Mucosa of descending colon (tissue), 3 donors: ENCODE measurements at regions not wholly inside any gene's neighbourhood (a gene's known extent, or its start where the extent isn't known, plus 50 kb on each side); places are given as distances from the start of the nearest gene placed in this dataset.
"Not testable (repeated sequence)": the region's sequence is repeated elsewhere in the genome, so short reads cannot be mapped to it uniquely, and the experiment has no call there.

ENCODE experiments used
- ATAC-seq: fragments of 200-7000 bp; cut with Tn5 transposase; one replicate; pipeline ENCODE4 v1.9.1; 2020; ENCODE audit warnings: mild to moderate bottlenecking, moderate library complexity
- DNase-seq, 3 donors: peaks; one replicate each; pipeline ENCODE4 v3.0.0-alpha.2; 2020
- H3K36me3 ChIP-seq: fragments of 200-600 bp; one replicate; pipeline ENCODE4 v1.8.0; 2021; ENCODE audit warnings: low read depth, mild to moderate bottlenecking
- H3K4me1 ChIP-seq: fragments of 200-600 bp; one replicate; pipeline ENCODE4 v1.8.0; 2021; ENCODE audit warnings: low read depth, mild to moderate bottlenecking
- H3K4me3 ChIP-seq: fragments of 200-600 bp; one replicate; pipeline ENCODE4 v1.8.0; 2021; ENCODE audit warnings: mild to moderate bottlenecking
- H3K9me3 ChIP-seq: fragments of 200-600 bp; one replicate; pipeline ENCODE4 v1.8.0; 2021; ENCODE audit warnings: mild to moderate bottlenecking
- intact Hi-C, 2 donors: fragments of 100-400 bp; cut with DNase I in 1 of 2; cut with micrococcal nuclease in 1 of 2; formaldehyde crosslinking; loops; one replicate each; pipeline versions ENCODE4 v1.11.0 to v1.11.1; 2022; cut with DNase I, micrococcal nuclease
- TF ChIP-seq, protein P1 (sequence below): fragments of 200-600 bp; IDR thresholded peaks from one replicate; pipeline ENCODE4 v1.8.0; 2022; ENCODE audit warnings: antibody characterized with exemption, mild to moderate bottlenecking
- donor health status: DM: no; HTN: no; CAD: no; lungs with moderate emphysema.
- donor health status: DM: no; HTN: no; CAD: no.
- donor health status: DM: no; HTN: yes; CAD: no.

- Histone ChIP-seq H3K9me3 (no peaks in the 10 kb centered on the region), H3K4me1 (no peaks in the 10 kb centered on the region), H3K4me3 (no peak overlapping the region), H3K36me3 (no peaks in the 10 kb centered on the region)
- intact Hi-C loops: no loop called here
- no peak for DNase-seq
- TF ChIP-seq, protein P1, sequence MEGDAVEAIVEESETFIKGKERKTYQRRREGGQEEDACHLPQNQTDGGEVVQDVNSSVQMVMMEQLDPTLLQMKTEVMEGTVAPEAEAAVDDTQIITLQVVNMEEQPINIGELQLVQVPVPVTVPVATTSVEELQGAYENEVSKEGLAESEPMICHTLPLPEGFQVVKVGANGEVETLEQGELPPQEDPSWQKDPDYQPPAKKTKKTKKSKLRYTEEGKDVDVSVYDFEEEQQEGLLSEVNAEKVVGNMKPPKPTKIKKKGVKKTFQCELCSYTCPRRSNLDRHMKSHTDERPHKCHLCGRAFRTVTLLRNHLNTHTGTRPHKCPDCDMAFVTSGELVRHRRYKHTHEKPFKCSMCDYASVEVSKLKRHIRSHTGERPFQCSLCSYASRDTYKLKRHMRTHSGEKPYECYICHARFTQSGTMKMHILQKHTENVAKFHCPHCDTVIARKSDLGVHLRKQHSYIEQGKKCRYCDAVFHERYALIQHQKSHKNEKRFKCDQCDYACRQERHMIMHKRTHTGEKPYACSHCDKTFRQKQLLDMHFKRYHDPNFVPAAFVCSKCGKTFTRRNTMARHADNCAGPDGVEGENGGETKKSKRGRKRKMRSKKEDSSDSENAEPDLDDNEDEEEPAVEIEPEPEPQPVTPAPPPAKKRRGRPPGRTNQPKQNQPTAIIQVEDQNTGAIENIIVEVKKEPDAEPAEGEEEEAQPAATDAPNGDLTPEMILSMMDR: no peak
- no peak for ATAC-seq
Observed at GRCh38 chr15:36029606-36030210, 483.7 kb upstream of the DPH6 start.

GRCh38 chr15:36039996-36040572, 494.1 kb upstream of the DPH6 start:
- Histone ChIP-seq H3K4me3 (no peak overlapping the region), H3K4me1 (no peaks in the 10 kb centered on the region), H3K36me3 (no peaks in the 10 kb centered on the region), H3K9me3 (no peaks in the 10 kb centered on the region)
- intact Hi-C loops: no loop called here
- DNase-seq (no peak), ATAC-seq (no peak)
- TF ChIP-seq, protein P1: no peak

DNA sequence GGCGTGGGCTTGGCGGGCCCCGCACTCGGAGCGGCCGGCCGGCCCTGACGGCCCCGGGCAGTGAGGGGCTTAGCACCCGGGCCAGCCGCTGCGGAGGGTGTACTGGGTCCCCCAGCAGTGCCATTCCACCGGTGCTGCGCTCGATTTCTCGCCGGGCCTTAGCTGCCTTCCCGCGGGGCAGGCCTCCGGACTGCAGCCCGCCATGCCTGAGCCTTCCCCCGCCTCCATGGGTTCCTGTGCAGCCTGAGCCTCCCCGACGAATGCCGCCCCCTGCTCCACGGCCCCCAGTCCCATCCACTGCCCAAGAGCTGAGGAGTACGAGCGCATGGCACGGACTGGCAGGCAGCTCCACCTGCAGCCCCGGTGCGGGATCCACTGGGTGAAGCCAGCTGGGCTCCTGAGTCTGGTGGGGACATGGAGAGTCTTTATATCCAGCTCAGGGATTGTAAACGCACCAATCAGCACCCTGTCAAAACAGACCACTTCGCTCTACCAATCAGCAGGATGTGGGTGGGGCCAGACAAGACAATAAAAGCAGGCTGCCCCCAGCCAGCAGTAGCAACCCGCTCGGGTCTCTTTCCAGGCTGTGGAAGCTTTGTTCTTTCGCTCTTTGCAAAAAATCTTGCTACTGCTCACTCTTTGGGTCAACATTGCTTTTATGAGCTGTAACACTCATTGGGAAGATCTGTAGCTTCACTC, 501.2 kb upstream of the DPH6 start:
- H3K4me1 ChIP-seq, H3K9me3 ChIP-seq, H3K36me3 ChIP-seq, ATAC-seq, intact Hi-C loops, H3K4me3 ChIP-seq: not testable (repeated sequence)
- DNase-seq: peak in 1 of 3 donors; percentile 31

- no peak for ATAC-seq
- Histone ChIP-seq H3K4me3 (no peak overlapping the region), H3K4me1 (no peaks in the 10 kb centered on the region), H3K9me3 (no peaks in the 10 kb centered on the region), H3K36me3 (no peaks in the 10 kb centered on the region)
- no peak for DNase-seq
- TF ChIP-seq, protein P1: no peak
- intact Hi-C loops: no loop called here
Observed at GRCh38 chr15:36050899-36051298, 504.9 kb upstream of the DPH6 start.

DNA sequence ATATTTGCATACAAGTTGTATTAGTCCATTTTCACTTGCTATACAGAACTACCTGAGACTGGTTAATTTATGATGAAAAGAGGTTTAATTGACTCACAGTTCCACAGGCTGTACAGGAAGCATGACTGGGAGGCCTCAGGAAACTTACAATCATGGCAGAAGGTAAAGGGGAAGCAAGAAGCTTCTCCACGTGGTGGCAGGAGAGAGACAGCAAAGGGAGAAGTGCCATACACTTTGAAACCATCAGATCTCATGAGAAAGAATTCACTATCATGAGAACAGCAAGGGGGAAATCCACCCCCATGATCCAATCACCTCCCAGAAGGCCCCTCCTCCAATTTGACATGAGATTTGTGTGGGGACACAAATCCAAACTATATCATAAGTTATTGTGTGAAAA, 506.7 kb upstream of the DPH6 start:
- H3K4me3 ChIP-seq, H3K4me1 ChIP-seq, ATAC-seq, intact Hi-C loops, H3K36me3 ChIP-seq, H3K9me3 ChIP-seq: not testable (repeated sequence)
- DNase-seq: peak in 1 of 3 donors; percentile 15

DNA sequence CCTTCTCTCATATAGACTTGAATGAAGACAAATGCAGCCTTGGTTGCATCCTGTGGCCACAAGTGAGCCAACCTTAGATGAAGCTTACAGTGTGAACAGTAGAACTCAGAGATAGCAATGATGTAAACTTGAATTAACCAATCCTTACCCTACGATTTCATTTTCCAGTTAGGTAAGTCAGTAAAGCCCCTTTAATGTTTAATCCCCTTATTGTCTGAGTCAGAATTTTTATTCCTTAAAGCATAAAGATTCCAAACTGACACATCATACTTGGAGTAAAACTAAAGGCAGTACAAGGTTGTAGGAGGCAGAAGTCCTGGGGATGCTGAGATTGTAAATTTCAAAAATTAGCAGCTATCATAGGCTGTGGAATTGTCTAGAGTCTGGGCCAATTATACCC, 507.8 kb upstream of the DPH6 start:
- intact Hi-C loops: no loop called here

More for the DNA sequence above, 507.8 kb upstream of the DPH6 start:
- Histone ChIP-seq H3K36me3 (no peaks in the 10 kb centered on the region), H3K4me1 (no peaks in the 10 kb centered on the region), H3K4me3 (no peak overlapping the region), H3K9me3 (no peaks in the 10 kb centered on the region)
- DNase-seq (no peak), ATAC-seq (no peak)
- TF ChIP-seq, protein P1: no peak
